ENCODE measurements at regions not wholly inside any gene's neighbourhood (a gene's known extent, or its start where the extent isn't known, plus 50 kb on each side); places are given as distances from the start of the nearest gene placed in this dataset.

DNA sequence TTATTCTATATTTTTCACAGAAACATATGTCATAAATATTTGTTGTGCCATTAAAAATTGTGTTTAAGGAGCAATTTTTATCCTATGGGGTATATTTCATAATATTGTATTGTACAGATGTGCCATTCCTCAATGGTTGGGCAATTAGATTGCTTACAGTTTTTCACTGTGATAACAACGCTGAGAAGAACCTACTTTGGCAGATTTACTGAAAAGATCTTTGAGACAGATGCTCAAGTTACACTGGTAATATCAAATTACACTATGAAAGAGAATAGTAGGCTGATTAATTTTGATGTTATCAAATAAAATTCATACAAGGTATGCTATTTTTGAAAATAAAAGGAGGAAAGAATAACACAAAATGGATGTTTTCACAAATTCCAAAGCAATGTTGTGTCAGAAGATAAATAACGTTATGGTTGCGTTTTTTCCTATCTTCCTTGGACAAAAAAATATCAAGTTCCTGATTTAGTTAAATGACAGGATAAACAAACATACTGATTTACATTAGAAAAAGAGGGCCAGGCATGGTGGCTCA lies 335.1 kb upstream of the ZNF521 start:
- DNase-seq (ENCODE audit: low read depth, low spot score): no peak
- in situ Hi-C loops (cut with HindIII; ENCODE audit: low pct_unique_long_range_greater_than_20kb, low sequenced_read_pairs): no loop called here

DNA sequence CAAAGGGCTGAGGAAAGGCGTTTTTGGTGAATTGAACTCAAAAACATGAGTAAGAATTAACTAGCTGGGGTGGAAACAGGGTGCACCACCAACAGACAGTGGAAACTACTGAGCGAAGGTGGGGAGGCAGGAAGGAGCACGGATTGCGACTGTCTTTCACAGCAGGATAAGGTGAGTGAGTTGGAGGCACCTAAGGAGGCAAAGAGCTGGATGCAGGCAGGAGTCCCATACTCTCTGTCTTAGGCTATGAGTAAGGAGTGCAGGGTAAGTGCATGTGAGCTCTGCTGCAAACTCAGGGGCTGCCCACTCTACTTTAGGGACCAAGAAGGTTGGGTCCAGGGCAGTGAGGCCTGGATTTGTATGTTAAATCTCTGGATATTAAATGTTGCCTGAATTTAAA lies 333.1 kb upstream of the ZNF521 start:
- no peak for DNase-seq (ENCODE audit: low read depth, low spot score)
- in situ Hi-C loops (cut with HindIII; ENCODE audit: low pct_unique_long_range_greater_than_20kb, low sequenced_read_pairs): no loop called here

DNA sequence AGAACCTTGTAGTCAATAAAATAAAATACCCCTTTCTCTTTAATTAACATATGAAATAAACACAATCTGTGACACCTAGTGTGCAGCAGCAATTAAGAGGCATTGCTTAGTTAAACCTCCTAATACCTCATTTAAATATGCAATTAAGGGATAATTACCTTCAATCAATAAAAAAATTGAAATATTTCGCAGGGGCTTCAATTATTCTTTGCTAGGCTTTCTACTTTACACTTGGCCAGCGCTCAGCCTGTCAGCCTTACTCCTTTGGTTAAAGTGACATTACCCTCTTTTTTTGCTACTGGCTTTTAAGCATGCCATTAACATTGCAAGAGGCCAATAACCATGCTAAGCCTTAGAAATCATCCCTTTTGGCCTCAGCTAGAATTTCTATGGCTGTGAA lies 327.5 kb upstream of the ZNF521 start:
- DNase-seq (ENCODE audit: low read depth, low spot score): no peak
- in situ Hi-C loops (cut with HindIII; ENCODE audit: low pct_unique_long_range_greater_than_20kb, low sequenced_read_pairs): no loop called here

DNA sequence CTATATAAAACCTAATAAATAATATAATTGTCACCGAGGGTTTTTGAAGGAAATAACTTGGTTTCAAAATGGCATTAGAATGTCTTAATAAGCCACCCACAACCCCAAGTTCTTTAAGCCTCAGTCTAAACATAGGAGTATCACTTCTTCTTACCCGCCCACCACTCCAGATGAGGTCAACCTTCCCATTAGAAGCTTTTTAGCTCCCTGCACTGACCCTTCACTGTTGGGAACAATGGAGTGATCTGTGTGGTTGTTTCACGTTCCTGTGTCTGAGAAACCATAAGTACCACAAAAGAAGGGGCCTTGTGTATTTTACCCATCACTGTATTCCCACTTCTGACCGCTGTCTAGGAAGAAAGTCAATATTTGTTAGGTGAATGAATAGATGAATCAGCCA lies 326.3 kb upstream of the ZNF521 start:
- peak; percentile 71 for DNase-seq (ENCODE audit: low read depth, low spot score)
- in situ Hi-C loops (cut with HindIII; ENCODE audit: low pct_unique_long_range_greater_than_20kb, low sequenced_read_pairs): no loop called here

DNA sequence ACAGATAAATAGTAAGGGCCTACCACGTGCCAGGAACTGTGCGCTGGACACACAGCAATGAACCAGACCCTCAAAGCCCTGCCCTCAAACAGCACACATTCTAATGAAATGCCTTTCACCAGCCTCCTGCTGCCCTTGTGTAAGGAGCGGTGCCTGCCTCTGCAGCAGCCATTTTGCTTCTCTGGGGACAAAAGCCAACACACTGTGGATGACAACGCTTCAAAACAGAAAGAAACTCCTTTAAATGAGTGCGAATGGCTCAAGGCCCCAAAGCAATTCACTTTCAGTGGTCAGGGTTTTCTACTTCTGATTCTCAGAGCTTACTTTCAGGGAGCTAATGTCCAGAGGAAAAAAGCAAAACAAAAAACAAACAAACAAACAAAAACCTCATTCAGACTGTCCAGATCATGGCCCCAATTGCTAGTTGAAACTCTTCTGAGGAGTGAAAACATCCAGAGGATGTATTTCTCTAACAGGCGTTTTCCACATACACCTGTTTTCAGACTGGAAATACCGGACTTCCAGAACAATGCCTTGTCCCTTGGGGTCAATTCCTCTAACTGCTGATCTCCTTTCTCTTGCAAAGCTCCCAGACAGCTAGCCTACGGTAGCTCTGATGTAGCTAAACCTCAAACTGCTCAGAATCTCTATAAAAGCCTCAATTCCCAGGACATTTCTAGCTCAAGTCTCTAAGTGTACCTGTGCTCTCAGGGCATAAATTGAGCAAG lies 323.3 kb upstream of the ZNF521 start:
- no peak for DNase-seq (ENCODE audit: low read depth, low spot score)
- in situ Hi-C loops (cut with HindIII; ENCODE audit: low pct_unique_long_range_greater_than_20kb, low sequenced_read_pairs): no loop called here

DNA sequence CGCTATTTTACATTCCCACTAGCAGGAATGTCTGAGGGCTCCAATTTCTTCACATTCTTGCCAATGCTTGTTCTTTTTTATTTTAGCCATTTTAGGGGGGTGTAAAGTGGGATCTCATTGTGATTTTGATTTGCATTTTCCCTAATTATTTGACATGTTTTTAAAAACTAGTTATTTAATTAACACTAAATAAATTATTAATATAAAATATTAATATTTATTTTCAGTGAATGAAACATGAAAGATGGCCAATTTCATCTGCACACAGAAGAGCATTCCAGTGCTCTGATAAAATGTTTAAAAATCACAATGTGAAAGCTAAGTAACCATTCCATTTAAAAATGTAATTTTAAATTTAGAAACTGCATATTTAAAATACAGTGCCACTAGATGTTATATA lies 322.2 kb upstream of the ZNF521 start:
- DNase-seq (ENCODE audit: low read depth, low spot score): no peak
- in situ Hi-C loops (cut with HindIII; ENCODE audit: low pct_unique_long_range_greater_than_20kb, low sequenced_read_pairs): no loop called here

DNA sequence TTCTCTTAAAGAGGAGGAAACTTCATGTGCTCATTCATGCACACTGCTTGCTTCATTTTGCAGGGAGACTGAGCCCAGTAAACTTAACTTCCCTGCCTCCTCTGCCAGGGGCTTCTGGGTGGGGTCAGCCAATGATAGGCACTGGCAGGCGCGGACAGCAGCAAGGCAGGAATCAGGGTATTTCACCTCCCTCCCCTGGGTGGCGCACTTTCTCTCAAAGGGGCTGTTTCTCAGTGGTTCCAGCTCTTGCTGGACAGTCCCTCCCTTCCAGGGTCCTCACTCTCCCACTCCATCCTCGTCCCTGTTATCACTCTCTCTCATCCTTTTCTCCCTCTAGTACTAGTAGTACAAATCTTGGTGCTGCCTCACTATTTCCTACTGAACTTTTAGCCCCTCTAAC lies 320.5 kb upstream of the ZNF521 start:
- in situ Hi-C loops (cut with HindIII; ENCODE audit: low pct_unique_long_range_greater_than_20kb, low sequenced_read_pairs): no loop called here
- DNase-seq (ENCODE audit: low read depth, low spot score): peak; percentile 59

DNA sequence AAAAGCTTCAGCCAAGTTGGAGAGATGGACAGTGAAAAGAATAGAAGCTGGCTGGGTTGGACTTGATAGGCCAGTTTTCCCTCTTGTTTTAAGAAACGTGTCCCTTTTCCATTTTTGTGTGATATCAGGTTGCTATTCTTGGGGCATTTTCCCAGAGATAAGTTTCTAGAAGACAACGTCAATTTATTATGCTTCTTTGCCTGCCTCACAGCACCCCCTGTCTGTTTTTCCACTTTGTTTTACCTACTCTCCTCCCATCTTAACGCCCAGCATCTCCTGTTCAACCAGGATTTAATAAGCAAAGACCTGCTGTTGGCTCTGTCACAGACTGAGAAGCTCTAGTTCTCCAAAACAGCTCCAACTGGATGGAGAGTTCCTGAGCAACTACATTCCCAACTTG lies 317.8 kb upstream of the ZNF521 start:
- DNase-seq (ENCODE audit: low read depth, low spot score): peak; percentile 15
- in situ Hi-C loops (cut with HindIII; ENCODE audit: low pct_unique_long_range_greater_than_20kb, low sequenced_read_pairs): no loop called here

DNA sequence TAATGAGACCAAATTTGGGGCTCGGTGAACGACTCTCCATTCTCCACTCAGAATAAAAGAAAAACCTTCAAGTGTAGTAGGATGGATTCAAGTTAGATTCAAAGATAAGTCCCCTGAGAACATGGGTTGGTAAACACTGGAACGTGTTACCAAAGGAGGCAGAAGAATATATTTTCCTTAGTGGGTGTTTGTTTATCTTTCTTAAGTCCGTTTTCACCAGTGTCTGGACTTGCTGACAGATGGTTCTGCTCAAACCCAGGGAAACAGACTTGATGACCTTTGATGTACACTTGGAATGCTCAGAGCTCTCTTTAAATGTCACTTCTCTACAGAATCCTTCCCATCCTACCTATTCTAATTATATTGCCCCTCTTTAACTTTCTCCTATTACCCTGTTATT lies 310.3 kb upstream of the ZNF521 start:
- no peak for DNase-seq (ENCODE audit: low read depth, low spot score)
- in situ Hi-C loops (cut with HindIII; ENCODE audit: low pct_unique_long_range_greater_than_20kb, low sequenced_read_pairs): no loop called here

DNA sequence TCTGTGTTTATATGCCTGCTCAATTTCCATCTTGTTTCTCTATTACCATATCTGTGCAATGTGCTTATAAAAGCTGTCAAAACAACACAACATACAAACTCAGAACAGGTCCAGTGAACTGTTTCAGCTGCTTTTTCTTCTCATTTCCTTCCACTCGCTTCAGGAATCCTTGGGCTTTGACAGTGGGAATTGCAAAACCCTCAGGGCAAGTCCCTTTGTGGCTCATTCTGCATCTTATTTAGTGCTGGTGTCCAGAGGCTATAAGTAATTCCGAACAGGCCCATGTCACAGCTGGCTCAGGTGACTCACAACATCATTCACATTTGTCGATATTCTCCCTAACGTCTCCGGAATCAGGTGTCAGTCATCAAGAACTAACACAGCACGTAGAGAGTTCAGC lies 309.9 kb upstream of the ZNF521 start:
- DNase-seq (ENCODE audit: low read depth, low spot score): no peak
- in situ Hi-C loops (cut with HindIII; ENCODE audit: low pct_unique_long_range_greater_than_20kb, low sequenced_read_pairs): no loop called here

DNA sequence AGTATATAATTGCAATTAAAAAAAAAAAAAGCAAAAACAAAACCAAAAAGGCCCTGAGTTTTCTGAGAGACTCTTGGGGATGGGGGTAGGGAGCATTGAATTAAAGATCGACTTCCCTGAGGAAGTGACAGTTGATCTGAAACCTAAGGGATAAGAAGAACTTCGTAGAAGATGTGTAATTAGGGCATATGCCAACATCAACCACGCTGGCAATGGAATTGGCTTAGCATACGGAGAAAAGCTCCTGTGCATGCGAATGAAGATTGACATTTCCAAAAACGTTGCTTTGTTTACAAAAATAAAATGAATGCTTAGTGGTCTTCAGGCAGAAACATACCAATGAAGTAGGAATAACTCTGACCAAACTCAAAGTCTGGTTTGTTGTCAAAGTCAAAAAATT lies 307.6 kb upstream of the ZNF521 start:
- no peak for DNase-seq (ENCODE audit: low read depth, low spot score)
- in situ Hi-C loops (cut with HindIII; ENCODE audit: low pct_unique_long_range_greater_than_20kb, low sequenced_read_pairs): no loop called here

DNA sequence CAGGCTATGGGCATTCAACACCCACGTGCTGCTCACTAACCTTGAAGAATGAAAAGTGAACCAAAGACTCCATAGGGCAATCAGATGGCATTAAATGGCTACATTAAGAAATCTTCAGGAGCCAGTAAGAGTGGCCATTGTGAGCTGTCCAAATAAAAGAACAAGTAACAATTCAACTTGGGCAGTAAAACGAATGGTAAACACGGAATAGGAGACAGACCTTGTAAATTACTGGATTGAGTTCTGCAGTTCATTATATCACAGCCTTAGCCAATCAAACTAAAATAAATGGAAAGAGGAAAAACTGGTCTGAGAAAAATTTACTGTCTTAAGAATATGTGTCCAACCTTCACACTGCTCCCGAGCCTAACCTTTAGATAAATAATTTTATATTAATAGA lies 306.5 kb upstream of the ZNF521 start:
- in situ Hi-C loops (cut with HindIII; ENCODE audit: low pct_unique_long_range_greater_than_20kb, low sequenced_read_pairs): no loop called here

DNA sequence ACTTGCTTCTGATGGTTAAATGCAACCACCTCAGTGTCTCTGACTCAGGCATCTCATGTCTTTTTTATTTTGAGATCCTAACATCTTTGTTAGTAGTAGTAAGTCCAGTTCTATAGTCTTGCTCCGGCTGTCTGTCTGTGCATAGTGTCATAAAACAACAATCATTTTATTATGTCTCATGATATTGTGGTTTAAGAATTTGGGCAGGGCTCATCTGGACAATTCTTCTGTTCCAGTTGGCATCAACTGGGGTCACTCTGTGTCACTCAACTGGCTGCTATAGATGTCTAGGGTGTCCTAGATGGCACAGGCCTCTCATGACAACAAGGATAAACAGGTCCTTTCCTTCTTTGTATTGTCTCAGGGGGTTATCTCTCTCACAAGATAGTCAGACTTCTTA lies 299.6 kb upstream of the ZNF521 start:
- no peak for DNase-seq (ENCODE audit: low read depth, low spot score)
- in situ Hi-C loops (cut with HindIII; ENCODE audit: low pct_unique_long_range_greater_than_20kb, low sequenced_read_pairs): no loop called here

More for the DNA sequence above, 306.5 kb upstream of the ZNF521 start:
- DNase-seq (ENCODE audit: low read depth, low spot score): peak; percentile 49

DNA sequence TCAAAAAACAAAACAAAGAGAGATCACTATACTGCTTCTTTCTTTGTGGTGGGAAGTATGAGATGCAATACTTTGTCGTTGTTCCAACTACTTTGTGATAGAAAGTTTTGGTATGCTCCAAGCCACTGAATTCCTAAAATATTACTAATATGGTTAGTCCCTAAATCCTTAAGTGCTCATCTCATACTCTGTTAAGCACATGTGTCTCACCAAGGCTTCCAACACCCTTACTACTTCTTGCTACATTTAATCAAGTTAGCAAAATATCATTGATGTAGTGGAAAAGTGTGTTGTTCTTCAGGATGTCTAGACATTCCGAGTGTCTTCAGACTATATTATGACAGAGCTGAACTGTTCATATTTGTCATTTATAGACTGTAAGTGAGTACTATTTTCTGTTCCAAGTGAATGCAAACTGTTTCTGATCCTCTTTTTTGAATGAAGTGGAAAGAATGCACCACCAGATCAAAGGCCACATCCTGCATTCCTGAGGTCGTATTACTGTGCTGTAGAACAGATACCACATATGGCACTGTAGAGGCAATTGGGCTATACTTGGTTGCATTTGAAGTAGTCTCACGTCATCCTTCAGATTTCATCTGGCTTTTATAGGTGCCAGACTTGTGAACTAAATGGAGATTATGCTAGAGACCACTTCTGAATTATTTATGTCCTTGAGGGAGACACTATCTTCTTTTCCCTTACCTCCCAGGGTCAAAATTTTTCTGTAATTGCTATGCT lies 298.4 kb upstream of the ZNF521 start:
- in situ Hi-C loops (cut with HindIII; ENCODE audit: low pct_unique_long_range_greater_than_20kb, low sequenced_read_pairs): no loop called here
- DNase-seq (ENCODE audit: low read depth, low spot score): no peak

DNA sequence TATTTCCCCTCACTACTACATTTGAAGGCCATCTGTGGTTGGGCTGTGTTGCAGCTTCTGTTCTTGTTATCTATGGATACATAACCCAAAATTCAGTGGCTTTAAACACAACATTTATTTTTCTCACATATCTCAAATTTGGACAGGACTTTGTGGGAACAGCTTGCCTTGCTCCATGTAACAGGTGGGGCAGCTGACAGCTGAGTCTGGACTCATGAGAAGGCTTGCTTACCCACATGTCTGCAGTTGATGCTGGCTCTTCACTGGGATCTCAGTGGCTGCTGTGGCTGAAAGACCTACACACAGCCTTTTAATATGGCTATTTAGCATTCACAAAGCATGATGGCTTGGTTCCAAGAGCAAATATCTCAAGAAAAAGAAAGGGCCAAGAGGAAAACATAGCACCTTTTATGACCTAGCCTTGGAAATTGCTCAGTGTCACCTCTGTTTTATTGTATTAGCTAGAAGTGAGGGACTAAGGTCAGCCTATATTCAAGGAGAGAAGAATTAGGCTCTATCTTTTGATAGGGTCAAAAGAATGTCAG lies 296.8 kb upstream of the ZNF521 start:
- in situ Hi-C loops (cut with HindIII; ENCODE audit: low pct_unique_long_range_greater_than_20kb, low sequenced_read_pairs): no loop called here
- no peak for DNase-seq (ENCODE audit: low read depth, low spot score)

DNA sequence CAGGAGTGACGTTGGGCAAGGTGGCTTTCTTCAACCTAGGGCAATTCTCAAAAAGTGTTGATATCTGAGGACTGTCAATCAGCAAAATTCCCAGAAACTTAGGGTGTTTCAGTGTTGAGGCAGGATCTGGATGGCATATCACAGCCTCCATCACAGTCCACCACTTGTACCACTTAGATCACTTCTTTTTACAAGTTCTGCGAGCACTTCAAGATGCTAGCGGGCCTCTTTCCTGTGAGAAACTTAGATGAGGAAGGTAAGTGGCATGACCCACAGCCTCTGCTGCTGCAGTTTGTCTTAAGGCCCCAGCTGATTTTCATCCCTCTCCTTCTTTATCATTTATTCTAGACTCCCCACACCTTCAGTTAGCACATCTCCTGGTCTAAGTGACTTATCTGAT lies 295.4 kb upstream of the ZNF521 start:
- in situ Hi-C loops (cut with HindIII; ENCODE audit: low pct_unique_long_range_greater_than_20kb, low sequenced_read_pairs): no loop called here
- no peak for DNase-seq (ENCODE audit: low read depth, low spot score)

DNA sequence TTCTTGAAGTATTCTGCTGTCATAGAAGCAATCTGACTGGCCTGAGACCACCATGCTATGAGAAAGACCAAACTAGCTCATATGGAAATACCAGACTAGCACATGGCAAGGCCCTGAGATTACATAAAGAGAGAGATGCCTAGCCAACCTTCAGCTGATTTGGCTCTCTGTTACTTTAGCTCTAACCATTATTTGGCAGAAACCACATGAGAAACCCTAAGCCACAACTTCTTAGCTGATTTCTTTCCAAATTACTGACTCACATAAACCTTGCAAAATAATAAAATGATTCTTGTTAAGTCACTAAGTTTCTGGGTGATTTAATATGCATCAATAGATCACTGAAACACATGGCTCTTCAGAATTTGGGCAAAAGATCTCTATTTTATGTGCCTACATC lies 295.0 kb upstream of the ZNF521 start:
- DNase-seq (ENCODE audit: low read depth, low spot score): no peak
- in situ Hi-C loops (cut with HindIII; ENCODE audit: low pct_unique_long_range_greater_than_20kb, low sequenced_read_pairs): no loop called here

DNA sequence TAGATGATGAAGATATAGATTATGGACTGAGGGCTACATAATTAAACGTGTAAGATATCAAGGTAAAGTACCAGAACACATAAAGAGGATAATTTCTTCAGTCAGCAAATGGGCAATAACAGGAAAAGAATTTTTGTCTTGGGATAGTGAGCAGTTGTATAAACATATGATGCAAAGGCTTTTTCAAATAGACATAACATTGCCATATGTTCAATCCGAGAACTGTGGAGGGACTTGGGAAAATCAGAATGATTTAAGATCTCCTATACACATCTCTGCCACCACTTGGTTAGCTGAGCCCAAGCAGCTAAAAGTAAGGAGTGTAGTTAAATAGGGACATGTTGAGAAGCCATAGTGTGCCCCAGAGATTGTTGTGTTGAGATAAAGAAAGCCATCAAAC lies 287.6 kb upstream of the ZNF521 start:
- in situ Hi-C loops (cut with HindIII; ENCODE audit: low pct_unique_long_range_greater_than_20kb, low sequenced_read_pairs): no loop called here
- no peak for DNase-seq (ENCODE audit: low read depth, low spot score)

DNA sequence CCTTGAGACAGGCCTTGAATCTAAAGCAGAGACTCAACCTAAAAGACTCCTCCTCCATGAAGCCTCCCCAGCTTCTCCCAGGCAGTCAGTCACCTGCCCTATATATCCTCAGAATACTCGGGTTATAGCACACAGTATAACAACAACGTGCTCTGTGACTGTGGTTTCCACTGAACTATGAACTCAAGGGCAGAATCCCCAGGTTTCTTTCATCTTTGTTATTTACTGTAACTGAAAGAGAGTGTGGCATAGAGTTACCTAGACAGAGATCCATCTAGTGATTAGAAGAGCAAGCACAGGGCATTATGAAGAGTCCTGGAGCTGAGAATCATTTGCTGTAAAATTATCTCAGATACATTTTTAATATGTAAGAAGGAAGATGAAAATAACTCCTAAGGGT lies 281.6 kb upstream of the ZNF521 start:
- in situ Hi-C loops (cut with HindIII; ENCODE audit: low pct_unique_long_range_greater_than_20kb, low sequenced_read_pairs): no loop called here
- DNase-seq (ENCODE audit: low read depth, low spot score): no peak
